Type B pancreatic cell (in vitro differentiated cells): ENCODE measurements at regions not wholly inside any gene's neighbourhood (a gene's known extent, or its start where the extent isn't known, plus 50 kb on each side); places are given as distances from the start of the nearest gene placed in this dataset.
"Not testable (repeated sequence)": the region's sequence is repeated elsewhere in the genome, so short reads cannot be mapped to it uniquely, and the experiment has no call there.

Experiments used
- DNase-seq: peaks from one replicate; pipeline ENCODE4 v3.0.0; 2021; ENCODE audit warnings: mixed read lengths; ENCODE audit not compliant: unreplicated experiment; ENCODE audit errors: extremely low spot score
- H3K27ac Mint-ChIP-seq: 2 replicates; pipeline ENCODE4 v1.8.0; 2021; ENCODE audit warnings: mild to moderate bottlenecking, mixed read lengths
- H3K27me3 Mint-ChIP-seq: 2 replicates; pipeline ENCODE4 v1.8.0; 2021; ENCODE audit warnings: mixed read lengths
- H3K36me3 Mint-ChIP-seq: 2 replicates; pipeline ENCODE4 v1.8.0; 2021; ENCODE audit warnings: mixed read lengths
- H3K4me1 Mint-ChIP-seq: one replicate; pipeline ENCODE4 v1.8.0; 2021; ENCODE audit warnings: mixed read lengths; ENCODE audit not compliant: unreplicated experiment
- H3K4me3 Mint-ChIP-seq: 2 replicates; pipeline ENCODE4 v1.8.0; 2021; ENCODE audit warnings: mild to moderate bottlenecking, mixed read lengths
- H3K9me3 Mint-ChIP-seq: 2 replicates; pipeline ENCODE4 v1.8.0; 2021; ENCODE audit warnings: mixed read lengths
- CTCF ChIP-seq: fragments of 200-600 bp; sonication (generic); conservative IDR thresholded peaks from 2 replicates; pipeline ENCODE4 v1.5.0; 2021; ENCODE audit warnings: antibody characterized with exemption, mild to moderate bottlenecking

- no peak for TF ChIP-seq CTCF
- DNase-seq, result no peak
- Mint-ChIP-seq H3K4me1 (no peaks in the 10 kb centered on the region), H3K9me3 (peaks cover 8% of the 10 kb centered on the region), H3K27ac (no peak overlapping the region), H3K36me3 (no peaks in the 10 kb centered on the region), H3K27me3 (peaks cover 5% of the 10 kb centered on the region), H3K4me3 (no peak overlapping the region)
Measured at GRCh38 chr11:101707477-101707876, 123.7 kb upstream of the TRPC6 start.

GRCh38 chr11:101706541-101706940, 122.7 kb upstream of the TRPC6 start:
- peaks cover 5% of the 10 kb centered on the region for H3K27me3 Mint-ChIP-seq
- no peak for TF ChIP-seq CTCF
- H3K4me3 Mint-ChIP-seq, result no peak overlapping the region
- no peaks in the 10 kb centered on the region for H3K36me3 Mint-ChIP-seq
- H3K9me3 Mint-ChIP-seq, result peaks cover 8% of the 10 kb centered on the region
- no peak overlapping the region for H3K27ac Mint-ChIP-seq
- H3K4me1 Mint-ChIP-seq, result no peaks in the 10 kb centered on the region
- DNase-seq, result no peak

GRCh38 chr11:101705972-101706371, 122.2 kb upstream of the TRPC6 start:
- Mint-ChIP-seq H3K36me3 (no peaks in the 10 kb centered on the region), H3K9me3 (peaks cover 8% of the 10 kb centered on the region), H3K27ac (no peak overlapping the region), H3K4me1 (no peaks in the 10 kb centered on the region), H3K4me3 (no peak overlapping the region), H3K27me3 (peaks cover 5% of the 10 kb centered on the region)
- DNase-seq, result no peak
- no peak for TF ChIP-seq CTCF

- not testable (repeated sequence) for H3K4me3 Mint-ChIP-seq, H3K4me1 Mint-ChIP-seq, H3K9me3 Mint-ChIP-seq, DNase-seq, H3K27ac Mint-ChIP-seq, H3K36me3 Mint-ChIP-seq
- peaks cover 22% of the 10 kb centered on the region for H3K27me3 Mint-ChIP-seq
Measured at GRCh38 chr11:101694869-101695268, 111.1 kb upstream of the TRPC6 start.

- H3K9me3 Mint-ChIP-seq, result peaks cover 10% of the 10 kb centered on the region
- no peak overlapping the region for H3K27ac Mint-ChIP-seq
- peaks cover 33% of the 10 kb centered on the region for H3K27me3 Mint-ChIP-seq
- TF ChIP-seq CTCF, result no peak
- H3K4me1 Mint-ChIP-seq, result no peaks in the 10 kb centered on the region
- H3K36me3 Mint-ChIP-seq, result no peaks in the 10 kb centered on the region
- H3K4me3 Mint-ChIP-seq, result no peak overlapping the region
- DNase-seq, result no peak
Measured at GRCh38 chr11:101692980-101693379, 109.2 kb upstream of the TRPC6 start.

GRCh38 chr11:101686514-101686913, 102.7 kb upstream of the TRPC6 start:
- H3K27ac Mint-ChIP-seq, result peak overlapping the region; percentile 19
- H3K4me3 Mint-ChIP-seq, result no peak overlapping the region
- H3K27me3 Mint-ChIP-seq, result peaks cover 40% of the 10 kb centered on the region
- H3K9me3 Mint-ChIP-seq, result peaks cover 13% of the 10 kb centered on the region
- no peak for TF ChIP-seq CTCF
- peaks cover 5% of the 10 kb centered on the region for H3K4me1 Mint-ChIP-seq
- H3K36me3 Mint-ChIP-seq, result no peaks in the 10 kb centered on the region
- DNase-seq, result no peak
